ENCODE measurements at regions not wholly inside any gene's neighbourhood (a gene's known extent, or its start where the extent isn't known, plus 50 kb on each side); places are given as distances from the start of the nearest gene placed in this dataset.

GRCh38 chr4:188767496-188767895 lies 628.3 kb downstream of the TRIML1 start:
- no peaks in the 10 kb centered on the region for H4K20me1 ChIP-seq (ENCODE audit: insufficient read depth)
- H2AFZ ChIP-seq (ENCODE audit: low read depth): no peak overlapping the region
- no peaks in the 10 kb centered on the region for H3K79me2 ChIP-seq (ENCODE audit: insufficient read depth, low read depth)
- no peak overlapping the region for H3K4me2 ChIP-seq
- no peak overlapping the region for H3K9ac ChIP-seq
- TF ChIP-seq CTCF (conservative IDR thresholded peaks at IDR 0.05; ENCODE audit: low read depth, low read length): no peak
- H3K4me3 ChIP-seq (IDR thresholded peaks at IDR 0.05; ENCODE audit: insufficient read depth, low read depth, low read length): no peak overlapping the region
- no peaks in the 10 kb centered on the region for H3K4me1 ChIP-seq (ENCODE audit: low read depth, poor library complexity, severe bottlenecking)
- H3K36me3 ChIP-seq (ENCODE audit: insufficient read depth): no peaks in the 10 kb centered on the region
- H3K27me3 ChIP-seq (ENCODE audit: insufficient read depth, low read depth): no peaks in the 10 kb centered on the region
- no peak overlapping the region for H3K27ac ChIP-seq

GRCh38 chr4:188778905-188779304 lies 639.7 kb downstream of the TRIML1 start:
- H3K36me3 ChIP-seq (ENCODE audit: insufficient read depth): no peaks in the 10 kb centered on the region
- no peak overlapping the region for H3K4me2 ChIP-seq
- no peaks in the 10 kb centered on the region for H3K4me1 ChIP-seq (ENCODE audit: low read depth, poor library complexity, severe bottlenecking)
- H3K27ac ChIP-seq: no peak overlapping the region
- no peak overlapping the region for H3K4me3 ChIP-seq (IDR thresholded peaks at IDR 0.05; ENCODE audit: insufficient read depth, low read depth, low read length)
- no peak overlapping the region for H3K9ac ChIP-seq
- H2AFZ ChIP-seq (ENCODE audit: low read depth): no peak overlapping the region
- no peaks in the 10 kb centered on the region for H4K20me1 ChIP-seq (ENCODE audit: insufficient read depth)
- no peaks in the 10 kb centered on the region for H3K79me2 ChIP-seq (ENCODE audit: insufficient read depth, low read depth)
- H3K27me3 ChIP-seq (ENCODE audit: insufficient read depth, low read depth): no peaks in the 10 kb centered on the region
- TF ChIP-seq CTCF (conservative IDR thresholded peaks at IDR 0.05; ENCODE audit: low read depth, low read length): no peak

DNA sequence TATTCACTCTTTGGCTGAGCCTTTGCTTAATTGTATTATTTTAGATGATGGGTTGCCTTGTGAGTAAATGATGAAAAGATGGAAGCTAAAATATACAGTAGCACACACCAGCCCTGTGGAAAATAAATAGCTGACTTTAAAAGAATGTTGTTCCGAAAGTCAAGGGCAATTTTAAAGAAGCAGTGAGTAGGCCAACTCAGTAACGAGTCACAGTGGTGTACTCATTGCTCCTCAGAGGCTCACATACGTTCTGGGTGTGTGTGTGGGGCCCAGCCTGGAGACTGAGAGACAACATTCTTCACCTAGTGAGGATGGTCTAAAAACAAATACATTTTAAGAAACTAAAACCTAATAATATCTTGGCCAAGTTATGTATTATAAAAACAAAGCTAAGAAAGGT lies 640.3 kb downstream of the TRIML1 start:
- Histone ChIP-seq H3K4me1 (ENCODE audit: low read depth, poor library complexity, severe bottlenecking) (no peaks in the 10 kb centered on the region), H3K9ac (no peak overlapping the region), H3K4me2 (no peak overlapping the region), H3K79me2 (ENCODE audit: insufficient read depth, low read depth) (no peaks in the 10 kb centered on the region), H3K27me3 (ENCODE audit: insufficient read depth, low read depth) (no peaks in the 10 kb centered on the region), H3K36me3 (ENCODE audit: insufficient read depth) (no peaks in the 10 kb centered on the region), H3K4me3 (IDR thresholded peaks at IDR 0.05; ENCODE audit: insufficient read depth, low read depth, low read length) (no peak overlapping the region), H3K27ac (no peak overlapping the region), H2AFZ (ENCODE audit: low read depth) (no peak overlapping the region), H4K20me1 (ENCODE audit: insufficient read depth) (no peaks in the 10 kb centered on the region)
- no peak for TF ChIP-seq CTCF (conservative IDR thresholded peaks at IDR 0.05; ENCODE audit: low read depth, low read length)

DNA sequence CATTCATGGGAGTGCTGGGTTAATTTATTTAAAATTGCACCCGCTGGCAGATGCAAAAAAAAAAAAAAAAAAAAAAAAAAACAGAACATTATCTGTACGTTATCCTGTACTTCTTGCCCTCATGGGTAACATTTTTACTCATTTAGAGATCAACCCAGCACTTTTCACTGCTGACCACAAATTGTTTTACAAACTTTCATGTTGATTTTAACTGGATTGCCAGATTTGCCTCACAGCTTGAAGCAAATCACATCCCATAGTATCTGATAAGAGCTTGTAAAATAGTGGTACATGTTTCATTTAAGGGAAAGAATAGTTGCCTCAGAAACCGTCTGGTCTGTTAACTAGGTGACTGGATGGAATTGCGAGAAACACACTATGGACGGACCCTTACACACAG lies 640.8 kb downstream of the TRIML1 start:
- Histone ChIP-seq H3K4me3 (IDR thresholded peaks at IDR 0.05; ENCODE audit: insufficient read depth, low read depth, low read length) (no peak overlapping the region), H4K20me1 (ENCODE audit: insufficient read depth) (no peaks in the 10 kb centered on the region), H3K27me3 (ENCODE audit: insufficient read depth, low read depth) (no peaks in the 10 kb centered on the region), H3K4me1 (ENCODE audit: low read depth, poor library complexity, severe bottlenecking) (no peaks in the 10 kb centered on the region), H3K27ac (no peak overlapping the region), H3K79me2 (ENCODE audit: insufficient read depth, low read depth) (no peaks in the 10 kb centered on the region), H3K36me3 (ENCODE audit: insufficient read depth) (no peaks in the 10 kb centered on the region), H3K9ac (no peak overlapping the region), H3K4me2 (no peak overlapping the region), H2AFZ (ENCODE audit: low read depth) (no peak overlapping the region)
- no peak for TF ChIP-seq CTCF (conservative IDR thresholded peaks at IDR 0.05; ENCODE audit: low read depth, low read length)

DNA sequence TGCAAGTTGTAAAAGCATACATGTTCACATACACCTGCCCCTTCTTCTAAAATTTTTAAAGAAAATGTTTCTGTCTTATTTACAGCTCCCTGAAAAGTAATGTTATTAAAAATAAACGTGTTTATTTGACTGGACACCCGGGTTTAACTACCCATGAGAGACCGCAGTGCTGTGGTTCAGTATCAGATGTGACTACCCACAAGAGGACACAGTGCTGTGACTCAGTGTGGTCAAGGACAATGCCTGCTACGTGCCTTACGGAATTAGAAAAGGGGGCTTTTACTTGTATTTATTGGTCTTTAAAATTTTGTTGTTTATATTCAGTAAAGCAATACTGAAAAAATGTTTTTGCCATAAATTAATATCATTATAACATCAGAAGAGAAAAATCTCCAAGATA lies 641.4 kb downstream of the TRIML1 start:
- Histone ChIP-seq H3K9ac (no peak overlapping the region), H4K20me1 (ENCODE audit: insufficient read depth) (no peaks in the 10 kb centered on the region), H3K4me2 (no peak overlapping the region), H3K4me3 (IDR thresholded peaks at IDR 0.05; ENCODE audit: insufficient read depth, low read depth, low read length) (no peak overlapping the region), H3K4me1 (ENCODE audit: low read depth, poor library complexity, severe bottlenecking) (no peaks in the 10 kb centered on the region), H3K36me3 (ENCODE audit: insufficient read depth) (no peaks in the 10 kb centered on the region), H3K27ac (no peak overlapping the region), H2AFZ (ENCODE audit: low read depth) (no peak overlapping the region), H3K79me2 (ENCODE audit: insufficient read depth, low read depth) (no peaks in the 10 kb centered on the region), H3K27me3 (ENCODE audit: insufficient read depth, low read depth) (no peaks in the 10 kb centered on the region)
- TF ChIP-seq CTCF (conservative IDR thresholded peaks at IDR 0.05; ENCODE audit: low read depth, low read length): no peak
